ENCODE measurements at regions not wholly inside any gene's neighbourhood (a gene's known extent, or its start where the extent isn't known, plus 50 kb on each side); places are given as distances from the start of the nearest gene placed in this dataset.

DNA sequence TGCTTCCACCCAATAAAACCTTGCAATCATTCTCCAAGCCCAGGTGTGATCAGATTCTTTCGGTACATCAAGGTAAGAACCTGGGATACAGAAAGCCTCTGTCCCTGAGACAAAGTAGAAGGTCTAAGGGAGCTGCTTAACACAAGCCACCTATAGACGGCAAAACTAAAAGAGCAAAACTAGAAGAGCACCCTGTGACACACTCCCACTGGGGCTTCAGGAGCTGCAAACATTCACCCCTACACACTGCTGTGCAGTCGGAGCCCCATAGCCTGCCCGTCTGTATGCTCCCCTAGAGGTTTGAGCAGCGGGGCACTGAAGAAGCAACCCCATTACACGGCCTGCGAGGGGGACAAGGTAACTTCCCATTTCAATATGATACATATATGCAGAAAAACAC lies 179.6 kb upstream of the CDH9 start:
- TF ChIP-seq, protein P1, sequence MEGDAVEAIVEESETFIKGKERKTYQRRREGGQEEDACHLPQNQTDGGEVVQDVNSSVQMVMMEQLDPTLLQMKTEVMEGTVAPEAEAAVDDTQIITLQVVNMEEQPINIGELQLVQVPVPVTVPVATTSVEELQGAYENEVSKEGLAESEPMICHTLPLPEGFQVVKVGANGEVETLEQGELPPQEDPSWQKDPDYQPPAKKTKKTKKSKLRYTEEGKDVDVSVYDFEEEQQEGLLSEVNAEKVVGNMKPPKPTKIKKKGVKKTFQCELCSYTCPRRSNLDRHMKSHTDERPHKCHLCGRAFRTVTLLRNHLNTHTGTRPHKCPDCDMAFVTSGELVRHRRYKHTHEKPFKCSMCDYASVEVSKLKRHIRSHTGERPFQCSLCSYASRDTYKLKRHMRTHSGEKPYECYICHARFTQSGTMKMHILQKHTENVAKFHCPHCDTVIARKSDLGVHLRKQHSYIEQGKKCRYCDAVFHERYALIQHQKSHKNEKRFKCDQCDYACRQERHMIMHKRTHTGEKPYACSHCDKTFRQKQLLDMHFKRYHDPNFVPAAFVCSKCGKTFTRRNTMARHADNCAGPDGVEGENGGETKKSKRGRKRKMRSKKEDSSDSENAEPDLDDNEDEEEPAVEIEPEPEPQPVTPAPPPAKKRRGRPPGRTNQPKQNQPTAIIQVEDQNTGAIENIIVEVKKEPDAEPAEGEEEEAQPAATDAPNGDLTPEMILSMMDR (IDR thresholded peaks at IDR 0.05), result no peak
- TF ChIP-seq POLR2AphosphoS5 (IDR thresholded peaks at IDR 0.05), result no peak
- no peak for TF ChIP-seq POLR2A (IDR thresholded peaks at IDR 0.05)

Data from prostate gland (tissue), 2 donors.